CD4-positive, alpha-beta T cell (primary cell): ENCODE measurements at regions not wholly inside any gene's neighbourhood (a gene's known extent, or its start where the extent isn't known, plus 50 kb on each side); places are given as distances from the start of the nearest gene placed in this dataset.

Experiments used
- ATAC-seq: fragments of 200-7000 bp; cut with Tn5 transposase; one replicate; pipeline ENCODE4 v1.10.0; 2022; ENCODE audit warnings: mild to moderate bottlenecking; ENCODE audit not compliant: poor library complexity
- CTCF ChIA-PET: fragments of 350-600 bp; sonication (Branson Sonifier 250); formaldehyde crosslinking; loops from one replicate; lab custom pipeline; 2021; ENCODE audit warnings: antibody characterized with exemption, inconsistent platforms; lab: Charles Lee
- POLR2A ChIA-PET: fragments of 350-600 bp; sonication (Branson Sonifier 250); formaldehyde crosslinking; loops from one replicate; lab custom pipeline; 2021; ENCODE audit warnings: antibody characterized with exemption, inconsistent platforms; lab: Charles Lee
- DNase-seq, 14 experiments: peaks; one replicate each; pipeline ENCODE4 v3.0.0-alpha.2; 2013 to 2020; ENCODE audit warnings: mixed read lengths in 2 of 14
- H3K27ac ChIP-seq, 2 donors: one replicate each; pipeline versions ENCODE4 v1.5.1 to v1.7.0; 2013; ENCODE audit warnings: low read length in 2 of 2, low read depth in 1 of 2, mild to moderate bottlenecking in 1 of 2
- H3K27me3 ChIP-seq, 2 experiments: 1 replicate in 1 of 2; 2 replicates in 1 of 2; pipeline versions ENCODE4 v1.6.1 to v1.7.0; 2013; ENCODE audit warnings: low read length in 2 of 2, control low read depth in 1 of 2, mild to moderate bottlenecking in 1 of 2, moderate library complexity in 1 of 2; ENCODE audit not compliant: insufficient read depth in 2 of 2, control insufficient read depth in 1 of 2
- H3K36me3 ChIP-seq: one replicate; pipeline ENCODE4 v1.6.1; 2013; ENCODE audit warnings: low read length, control low read depth; ENCODE audit not compliant: insufficient read depth
- H3K4me1 ChIP-seq: one replicate; pipeline ENCODE4 v1.6.1; 2013; ENCODE audit warnings: low read length, control low read depth; ENCODE audit not compliant: insufficient read depth
- H3K4me3 ChIP-seq: one replicate; pipeline ENCODE4 v1.5.1; 2013; ENCODE audit warnings: mild to moderate bottlenecking, low read length, moderate library complexity
- H3K9me3 ChIP-seq, 2 experiments: 1 replicate in 1 of 2; 2 replicates in 1 of 2; pipeline versions ENCODE4 v1.6.1 to v1.7.0; 2013; ENCODE audit warnings: low read length in 2 of 2, mild to moderate bottlenecking in 2 of 2, control low read depth in 1 of 2, moderate library complexity in 1 of 2; ENCODE audit not compliant: control insufficient read depth in 1 of 2, insufficient read depth in 1 of 2
- H3K27ac Mint-ChIP-seq: one replicate; pipeline ENCODE4 v1.8.0; 2020; ENCODE audit warnings: mixed read lengths
- H3K27me3 Mint-ChIP-seq: one replicate; pipeline ENCODE4 v1.8.0; 2021; ENCODE audit warnings: mixed read lengths
- H3K36me3 Mint-ChIP-seq: one replicate; pipeline ENCODE4 v1.8.0; 2021; ENCODE audit warnings: low read depth, mixed read lengths
- H3K4me1 Mint-ChIP-seq: one replicate; pipeline ENCODE4 v1.8.0; 2021; ENCODE audit warnings: low read depth, mixed read lengths
- H3K4me3 Mint-ChIP-seq: one replicate; pipeline ENCODE4 v1.8.0; 2020; ENCODE audit warnings: mild to moderate bottlenecking, mixed read lengths
- H3K9me3 Mint-ChIP-seq: one replicate; pipeline ENCODE4 v1.8.0; 2020; ENCODE audit warnings: mixed read lengths
- CTCF ChIP-seq: fragments of 200-600 bp; IDR thresholded peaks from one replicate; pipeline ENCODE4 v1.8.0; 2022; ENCODE audit warnings: antibody characterized with exemption, mild to moderate bottlenecking
- intact Hi-C, 2 experiments: fragments of 100-400 bp; cut with DNase I in 1 of 2; cut with micrococcal nuclease in 1 of 2; formaldehyde crosslinking; loops; one replicate each; pipeline versions ENCODE4 v1.15.1 to v1.9.0; 2023 to 2025; cut with DNase I, micrococcal nuclease

DNA sequence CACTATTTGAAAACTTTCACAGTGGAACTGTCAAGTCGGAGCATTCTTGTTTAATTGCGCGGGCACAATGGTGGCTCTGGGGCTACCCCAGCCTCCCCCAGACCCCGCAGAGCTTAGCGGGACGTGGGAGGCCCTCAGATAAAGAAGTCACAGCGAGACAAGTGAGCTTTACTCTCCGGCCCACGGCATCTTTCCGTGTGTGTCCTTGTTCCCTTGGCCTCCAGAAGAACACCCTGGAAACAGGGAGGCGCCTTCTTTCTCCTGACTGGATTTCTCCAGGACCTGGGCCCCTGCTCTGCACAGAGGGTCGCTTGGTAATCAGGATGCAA, 382.8 kb downstream of the RRAGC start:
- no peak overlapping the region for H3K27ac ChIP-seq
- peaks cover 0 to 8% of the 10 kb centered on the region in 2 experiments for H3K9me3 ChIP-seq
- no peak for ATAC-seq
- POLR2A ChIA-PET, result no interaction called here
- Mint-ChIP-seq H3K27ac (no peak overlapping the region), H3K4me3 (no peak overlapping the region), H3K9me3 (no peaks in the 10 kb centered on the region), H3K27me3 (peaks cover 62% of the 10 kb centered on the region), H3K4me1 (peaks cover 16% of the 10 kb centered on the region), H3K36me3 (no peaks in the 10 kb centered on the region)
- no peak for TF ChIP-seq CTCF
- H3K4me1 ChIP-seq, result peaks cover 12% of the 10 kb centered on the region
- no peaks in the 10 kb centered on the region for H3K36me3 ChIP-seq
- H3K27me3 ChIP-seq, result peaks cover 19 to 33% of the 10 kb centered on the region in 2 experiments
- no peak for DNase-seq
- intact Hi-C loops, result no loop called here
- H3K4me3 ChIP-seq, result no peak overlapping the region
- CTCF ChIA-PET, result no interaction called here

- intact Hi-C loops, result no loop called here
- no peak for ATAC-seq
- ChIA-PET CTCF (no interaction called here), POLR2A (no interaction called here)
- peaks cover 0 to 8% of the 10 kb centered on the region in 2 experiments for H3K9me3 ChIP-seq
- H3K36me3 ChIP-seq, result no peaks in the 10 kb centered on the region
- Mint-ChIP-seq H3K27ac (no peak overlapping the region), H3K36me3 (no peaks in the 10 kb centered on the region), H3K4me1 (peaks cover 16% of the 10 kb centered on the region), H3K9me3 (peaks cover 2% of the 10 kb centered on the region), H3K4me3 (no peak overlapping the region), H3K27me3 (peaks cover 61% of the 10 kb centered on the region)
- no peak for TF ChIP-seq CTCF
- H3K4me1 ChIP-seq, result peaks cover 12% of the 10 kb centered on the region
- DNase-seq, result no peak
- peaks cover 23 to 33% of the 10 kb centered on the region in 2 experiments for H3K27me3 ChIP-seq
- H3K4me3 ChIP-seq, result no peak overlapping the region
- no peak overlapping the region for H3K27ac ChIP-seq
Observed at GRCh38 chr1:38476111-38476849, 383.3 kb downstream of the RRAGC start.

GRCh38 chr1:38475624-38476005, 384.0 kb downstream of the RRAGC start:
- Histone ChIP-seq H3K27ac (no peak overlapping the region), H3K4me1 (peaks cover 12% of the 10 kb centered on the region), H3K9me3 (peaks cover 0 to 4% of the 10 kb centered on the region in 2 experiments), H3K36me3 (no peaks in the 10 kb centered on the region), H3K27me3 (peaks cover 21 to 33% of the 10 kb centered on the region in 2 experiments), H3K4me3 (no peak overlapping the region)
- H3K9me3 Mint-ChIP-seq, result peaks cover 3% of the 10 kb centered on the region
- no peak overlapping the region for H3K27ac Mint-ChIP-seq
- ChIA-PET CTCF (no interaction called here), POLR2A (no interaction called here)
- no peak for DNase-seq
- peaks cover 64% of the 10 kb centered on the region for H3K27me3 Mint-ChIP-seq
- intact Hi-C loops, result no loop called here
- no peak for TF ChIP-seq CTCF
- peak overlapping the region; percentile 0 for H3K4me3 Mint-ChIP-seq
- no peak for ATAC-seq
- peaks cover 16% of the 10 kb centered on the region for H3K4me1 Mint-ChIP-seq
- no peaks in the 10 kb centered on the region for H3K36me3 Mint-ChIP-seq
